Peyer's patch (tissue), 4 donors: ENCODE measurements at regions not wholly inside any gene's neighbourhood (a gene's known extent, or its start where the extent isn't known, plus 50 kb on each side); places are given as distances from the start of the nearest gene placed in this dataset.

Experiments used
- POLR2A ChIP-seq, 2 donors: fragments of 450-650 bp; IDR thresholded peaks; one replicate each; pipeline ENCODE4 v1.5.1; 2017; ENCODE audit warnings: antibody characterized with exemption in 2 of 2, mild to moderate bottlenecking in 2 of 2, moderate library complexity in 2 of 2
- TF ChIP-seq, protein P1 (sequence below), 6 experiments: fragments of 450-650 bp in 4 of 6; fragments of 200-600 bp in 2 of 6; sonication (generic) in 1 of 6; IDR thresholded peaks; one replicate each; pipeline ENCODE4 v1.5.1; 2017 to 2019; ENCODE audit warnings: antibody characterized with exemption in 6 of 6, mild to moderate bottlenecking in 3 of 6, moderate library complexity in 1 of 6

GRCh38 chr13:84466461-84466860, 584.2 kb upstream of the SLITRK1 start:
- TF ChIP-seq, protein P1, sequence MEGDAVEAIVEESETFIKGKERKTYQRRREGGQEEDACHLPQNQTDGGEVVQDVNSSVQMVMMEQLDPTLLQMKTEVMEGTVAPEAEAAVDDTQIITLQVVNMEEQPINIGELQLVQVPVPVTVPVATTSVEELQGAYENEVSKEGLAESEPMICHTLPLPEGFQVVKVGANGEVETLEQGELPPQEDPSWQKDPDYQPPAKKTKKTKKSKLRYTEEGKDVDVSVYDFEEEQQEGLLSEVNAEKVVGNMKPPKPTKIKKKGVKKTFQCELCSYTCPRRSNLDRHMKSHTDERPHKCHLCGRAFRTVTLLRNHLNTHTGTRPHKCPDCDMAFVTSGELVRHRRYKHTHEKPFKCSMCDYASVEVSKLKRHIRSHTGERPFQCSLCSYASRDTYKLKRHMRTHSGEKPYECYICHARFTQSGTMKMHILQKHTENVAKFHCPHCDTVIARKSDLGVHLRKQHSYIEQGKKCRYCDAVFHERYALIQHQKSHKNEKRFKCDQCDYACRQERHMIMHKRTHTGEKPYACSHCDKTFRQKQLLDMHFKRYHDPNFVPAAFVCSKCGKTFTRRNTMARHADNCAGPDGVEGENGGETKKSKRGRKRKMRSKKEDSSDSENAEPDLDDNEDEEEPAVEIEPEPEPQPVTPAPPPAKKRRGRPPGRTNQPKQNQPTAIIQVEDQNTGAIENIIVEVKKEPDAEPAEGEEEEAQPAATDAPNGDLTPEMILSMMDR (IDR thresholded peaks at IDR 0.05) = no peak
- TF ChIP-seq POLR2A (IDR thresholded peaks at IDR 0.05) = no peak
